ENCODE measurements at regions not wholly inside any gene's neighbourhood (a gene's known extent, or its start where the extent isn't known, plus 50 kb on each side); places are given as distances from the start of the nearest gene placed in this dataset.
"Not testable (repeated sequence)": the region's sequence is repeated elsewhere in the genome, so short reads cannot be mapped to it uniquely, and the experiment has no call there.

- no peak for DNase-seq (ENCODE audit: low read depth in 2 of 2)
Measured at GRCh38 chr2:146615778-146616177, 1229.1 kb upstream of the ACVR2A start.

- no peak for DNase-seq (ENCODE audit: low read depth in 2 of 2)
Measured at GRCh38 chr2:146608490-146608889, 1236.3 kb upstream of the ACVR2A start.

- DNase-seq (ENCODE audit: low read depth in 2 of 2) = no peak
Measured at GRCh38 chr2:146604521-146604920, 1240.3 kb upstream of the ACVR2A start.

- no peak for DNase-seq (ENCODE audit: low read depth in 2 of 2)
Measured at GRCh38 chr2:146602856-146603255, 1242.0 kb upstream of the ACVR2A start.

- DNase-seq (ENCODE audit: low read depth in 2 of 2) = no peak
Measured at GRCh38 chr2:146602383-146602782, 1242.4 kb upstream of the ACVR2A start.

GRCh38 chr2:146598791-146599190 lies 1246.0 kb upstream of the ACVR2A start:
- no peak for DNase-seq (ENCODE audit: low read depth in 2 of 2)

GRCh38 chr2:146597291-146597690 lies 1247.5 kb upstream of the ACVR2A start:
- DNase-seq (ENCODE audit: low read depth in 2 of 2) = no peak

GRCh38 chr2:146591908-146592307 lies 1252.9 kb upstream of the ACVR2A start:
- DNase-seq (ENCODE audit: low read depth in 2 of 2) = no peak

GRCh38 chr2:146587291-146587713 lies 1257.5 kb upstream of the ACVR2A start:
- DNase-seq (ENCODE audit: low read depth in 2 of 2) = no peak

GRCh38 chr2:146584316-146584715 lies 1260.5 kb upstream of the ACVR2A start:
- DNase-seq (ENCODE audit: low read depth in 2 of 2) = no peak

- peak in 1 of 2 donors; percentile 45 for DNase-seq (ENCODE audit: low read depth in 2 of 2)
Measured at GRCh38 chr2:146579147-146579930, 1265.5 kb upstream of the ACVR2A start.

- peak in 1 of 2 donors; percentile 8 for DNase-seq (ENCODE audit: low read depth in 2 of 2)
Measured at GRCh38 chr2:146576339-146577111, 1268.3 kb upstream of the ACVR2A start.

- DNase-seq (ENCODE audit: low read depth in 2 of 2) = no peak
Measured at GRCh38 chr2:146572598-146572997, 1272.2 kb upstream of the ACVR2A start.

GRCh38 chr2:146561996-146562395 lies 1282.8 kb upstream of the ACVR2A start:
- DNase-seq (ENCODE audit: low read depth in 2 of 2) = no peak

- peak; percentile 10 to 64 for DNase-seq (ENCODE audit: low read depth in 2 of 2)
Measured at GRCh38 chr2:146547236-146547635, 1297.6 kb upstream of the ACVR2A start.

- DNase-seq (ENCODE audit: low read depth in 2 of 2) = no peak
Measured at GRCh38 chr2:146544701-146545100, 1300.1 kb upstream of the ACVR2A start.

- DNase-seq (ENCODE audit: low read depth in 2 of 2) = no peak
Measured at GRCh38 chr2:146541896-146542295, 1302.9 kb upstream of the ACVR2A start.

GRCh38 chr2:146540271-146540932 lies 1304.4 kb upstream of the ACVR2A start:
- DNase-seq (ENCODE audit: low read depth in 2 of 2) = no peak

- not testable (repeated sequence) for DNase-seq (ENCODE audit: low read depth in 2 of 2)
Measured at GRCh38 chr2:146539739-146540138, 1305.1 kb upstream of the ACVR2A start.

GRCh38 chr2:146537477-146537876 lies 1307.4 kb upstream of the ACVR2A start:
- DNase-seq (ENCODE audit: low read depth in 2 of 2) = no peak

- DNase-seq (ENCODE audit: low read depth in 2 of 2) = no peak
Measured at GRCh38 chr2:146532509-146533147, 1312.2 kb upstream of the ACVR2A start.

- no peak for DNase-seq (ENCODE audit: low read depth in 2 of 2)
Measured at GRCh38 chr2:146532009-146532408, 1312.8 kb upstream of the ACVR2A start.

Data from lung microvascular endothelial cell (primary cell).